NCI-H69 (cell line): ENCODE measurements at regions not wholly inside any gene's neighbourhood (a gene's known extent, or its start where the extent isn't known, plus 50 kb on each side); places are given as distances from the start of the nearest gene placed in this dataset.
"Not testable (repeated sequence)": the region's sequence is repeated elsewhere in the genome, so short reads cannot be mapped to it uniquely, and the experiment has no call there.

Source experiments
- DNase-seq: peaks from one replicate; lab custom pipeline; 2025; lab: John Stamatoyannopoulos, UW

GRCh38 chr21:35982717-35983116, 77.6 kb downstream of the SETD4 start:
- no peak for DNase-seq

GRCh38 chr21:35981514-35982070, 78.7 kb downstream of the SETD4 start:
- no peak for DNase-seq

GRCh38 chr21:35980821-35981220, 79.5 kb downstream of the SETD4 start:
- no peak for DNase-seq

GRCh38 chr21:35977860-35978259, 82.5 kb downstream of the SETD4 start:
- DNase-seq: not testable (repeated sequence)

GRCh38 chr21:35976929-35977328, 83.4 kb downstream of the SETD4 start:
- DNase-seq: no peak

- DNase-seq: no peak
Observed at GRCh38 chr21:35976481-35976880, 83.8 kb downstream of the SETD4 start.

- DNase-seq: peak; percentile 87
Observed at GRCh38 chr21:35974775-35975174, 85.6 kb downstream of the SETD4 start.

- no peak for DNase-seq
Observed at GRCh38 chr21:35971824-35972223, 88.5 kb downstream of the SETD4 start.

- DNase-seq: no peak
Observed at GRCh38 chr21:35969281-35969680, 91.0 kb downstream of the SETD4 start.

GRCh38 chr21:35968564-35968963, 91.8 kb downstream of the SETD4 start:
- no peak for DNase-seq

GRCh38 chr21:35965699-35966098, 94.6 kb downstream of the SETD4 start:
- no peak for DNase-seq

- no peak for DNase-seq
Observed at GRCh38 chr21:35963920-35964451, 96.3 kb downstream of the SETD4 start.

- DNase-seq: no peak
Observed at GRCh38 chr21:35962917-35963316, 97.4 kb downstream of the SETD4 start.

- no peak for DNase-seq
Observed at GRCh38 chr21:35954066-35954465, 106.3 kb downstream of the SETD4 start.

- no peak for DNase-seq
Observed at GRCh38 chr21:35953597-35953996, 106.7 kb downstream of the SETD4 start.

GRCh38 chr21:35952651-35953340, 107.5 kb downstream of the SETD4 start:
- DNase-seq: no peak

GRCh38 chr21:35948982-35949381, 111.3 kb downstream of the SETD4 start:
- no peak for DNase-seq

- no peak for DNase-seq
Observed at GRCh38 chr21:35945089-35945671, 115.1 kb downstream of the SETD4 start.

GRCh38 chr21:35943752-35944151, 116.6 kb downstream of the SETD4 start:
- peak; percentile 25 for DNase-seq

GRCh38 chr21:35942211-35943144, 117.8 kb downstream of the SETD4 start:
- no peak for DNase-seq

GRCh38 chr21:35940074-35940927, 120.0 kb downstream of the SETD4 start:
- peak; percentile 72 for DNase-seq
